Loucy (cell line): ENCODE measurements at regions not wholly inside any gene's neighbourhood (a gene's known extent, or its start where the extent isn't known, plus 50 kb on each side); places are given as distances from the start of the nearest gene placed in this dataset.
A peak's percentile ranks its signal among the peaks of the same experiment; 100 is the strongest.

Experiments used
- H2AFZ ChIP-seq: fragments of 200-600 bp; sonication (generic); 2 replicates; pipeline ENCODE4 v1.6.0; 2016; ENCODE audit warnings: antibody characterized with exemption, mild to moderate bottlenecking, low read length, moderate library complexity
- H3F3A ChIP-seq: fragments of 200-600 bp; 2 replicates; pipeline ENCODE4 v1.6.0; 2016; ENCODE audit warnings: antibody characterized with exemption, low read depth, mild to moderate bottlenecking
- H3K27me3 ChIP-seq: fragments of 200-600 bp; sonication (generic); 2 replicates; pipeline ENCODE4 v1.6.1; 2014; ENCODE audit warnings: low read length, mild to moderate bottlenecking; ENCODE audit not compliant: insufficient read depth, poor library complexity, severe bottlenecking
- H3K36me3 ChIP-seq: fragments of 200-600 bp; sonication (generic); 2 replicates; pipeline ENCODE4 v1.6.1; 2016; ENCODE audit warnings: low read length; ENCODE audit not compliant: insufficient read depth
- H3K4me1 ChIP-seq: fragments of 200-600 bp; sonication (generic); 2 replicates; pipeline ENCODE4 v1.5.1; 2014; ENCODE audit warnings: low read length, mild to moderate bottlenecking; ENCODE audit not compliant: insufficient read depth, poor library complexity, severe bottlenecking
- H3K4me2 ChIP-seq: fragments of 200-600 bp; sonication (generic); 2 replicates; pipeline ENCODE4 v1.6.0; 2014; ENCODE audit warnings: antibody characterized with exemption, low read length, low read depth, mild to moderate bottlenecking; ENCODE audit not compliant: poor library complexity, severe bottlenecking
- H3K4me3 ChIP-seq: fragments of 200-600 bp; sonication (generic); 2 replicates; pipeline ENCODE4 v1.5.1; 2014; ENCODE audit warnings: low read length, mild to moderate bottlenecking, mixed read lengths; ENCODE audit not compliant: poor library complexity, severe bottlenecking
- H3K79me2 ChIP-seq: fragments of 200-600 bp; sonication (generic); 2 replicates; pipeline ENCODE4 v1.6.1; 2014; ENCODE audit warnings: low read length; ENCODE audit not compliant: insufficient read depth
- H3K9ac ChIP-seq: fragments of 200-600 bp; sonication (generic); 2 replicates; pipeline ENCODE4 v1.6.0; 2014; ENCODE audit warnings: mild to moderate bottlenecking, low read depth, low read length, moderate library complexity; ENCODE audit not compliant: poor library complexity, severe bottlenecking
- H3K9me2 ChIP-seq: fragments of 200-600 bp; sonication (generic); replicated peaks from 2 replicates; pipeline ENCODE4 v1.6.1; 2016; ENCODE audit warnings: low read depth, low read length, mixed read lengths
- H3K9me3 ChIP-seq: fragments of 200-600 bp; sonication (generic); 2 replicates; pipeline ENCODE4 v1.6.1; 2014; ENCODE audit warnings: mild to moderate bottlenecking, antibody characterized with exemption, low read length, low read depth; ENCODE audit not compliant: insufficient read depth
- H4K20me1 ChIP-seq: fragments of 200-600 bp; sonication (generic); 2 replicates; pipeline ENCODE4 v1.6.0; 2014; ENCODE audit warnings: antibody characterized with exemption, low read length, mild to moderate bottlenecking; ENCODE audit not compliant: insufficient read depth, poor library complexity, severe bottlenecking
- EZH2phosphoT487 ChIP-seq: fragments of 200-600 bp; IDR thresholded peaks from 2 replicates; pipeline ENCODE4 v1.6.1; 2018; ENCODE audit warnings: antibody characterized with exemption, mild to moderate bottlenecking, moderate library complexity, borderline replicate concordance
- TF ChIP-seq, protein P1 (sequence below): fragments of 200-600 bp; sonication (generic); conservative IDR thresholded peaks from 2 replicates; pipeline ENCODE4 v1.5.1; 2014; ENCODE audit warnings: mild to moderate bottlenecking, antibody characterized with exemption, low read length

DNA sequence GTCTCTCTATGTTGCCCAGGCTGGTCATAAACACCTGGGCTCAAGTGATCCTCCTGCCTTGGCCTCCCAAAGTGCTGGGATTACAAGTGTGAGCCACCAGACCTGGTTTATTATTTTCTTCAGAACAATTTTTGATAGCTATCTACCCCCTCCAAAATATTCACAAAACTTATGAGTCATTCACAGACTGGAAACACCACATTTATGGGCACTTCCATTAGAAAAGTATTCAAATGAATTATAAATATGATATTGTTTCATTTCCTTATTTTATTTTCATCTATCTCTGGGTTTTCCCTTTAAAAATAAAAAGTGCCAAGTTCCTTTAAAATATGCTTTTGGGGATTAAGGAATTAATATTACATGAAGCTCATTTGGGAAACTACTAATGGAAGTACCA, 58.8 kb upstream of the MSTN start:
- no peaks in the 10 kb centered on the region for H3K9me2 ChIP-seq
- no peaks in the 10 kb centered on the region for H3F3A ChIP-seq
- H4K20me1 ChIP-seq = no peaks in the 10 kb centered on the region
- H3K79me2 ChIP-seq = no peaks in the 10 kb centered on the region
- no peaks in the 10 kb centered on the region for H3K36me3 ChIP-seq
- TF ChIP-seq EZH2phosphoT487 = no peak
- TF ChIP-seq, protein P1, sequence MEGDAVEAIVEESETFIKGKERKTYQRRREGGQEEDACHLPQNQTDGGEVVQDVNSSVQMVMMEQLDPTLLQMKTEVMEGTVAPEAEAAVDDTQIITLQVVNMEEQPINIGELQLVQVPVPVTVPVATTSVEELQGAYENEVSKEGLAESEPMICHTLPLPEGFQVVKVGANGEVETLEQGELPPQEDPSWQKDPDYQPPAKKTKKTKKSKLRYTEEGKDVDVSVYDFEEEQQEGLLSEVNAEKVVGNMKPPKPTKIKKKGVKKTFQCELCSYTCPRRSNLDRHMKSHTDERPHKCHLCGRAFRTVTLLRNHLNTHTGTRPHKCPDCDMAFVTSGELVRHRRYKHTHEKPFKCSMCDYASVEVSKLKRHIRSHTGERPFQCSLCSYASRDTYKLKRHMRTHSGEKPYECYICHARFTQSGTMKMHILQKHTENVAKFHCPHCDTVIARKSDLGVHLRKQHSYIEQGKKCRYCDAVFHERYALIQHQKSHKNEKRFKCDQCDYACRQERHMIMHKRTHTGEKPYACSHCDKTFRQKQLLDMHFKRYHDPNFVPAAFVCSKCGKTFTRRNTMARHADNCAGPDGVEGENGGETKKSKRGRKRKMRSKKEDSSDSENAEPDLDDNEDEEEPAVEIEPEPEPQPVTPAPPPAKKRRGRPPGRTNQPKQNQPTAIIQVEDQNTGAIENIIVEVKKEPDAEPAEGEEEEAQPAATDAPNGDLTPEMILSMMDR = no peak
- H2AFZ ChIP-seq = peak overlapping the region; percentile 77; the same call in 1 of the 2 replicates
- no peaks in the 10 kb centered on the region for H3K27me3 ChIP-seq
- no peak overlapping the region for H3K9ac ChIP-seq
- H3K4me3 ChIP-seq = no peak overlapping the region
- no peaks in the 10 kb centered on the region for H3K4me1 ChIP-seq
- H3K4me2 ChIP-seq = no peak overlapping the region
- H3K9me3 ChIP-seq = no peaks in the 10 kb centered on the region

- no peak overlapping the region for H3K4me3 ChIP-seq
These were observed 57.5 kb upstream of the MSTN start for GRCh38 chr2:190119923-190120590.

DNA sequence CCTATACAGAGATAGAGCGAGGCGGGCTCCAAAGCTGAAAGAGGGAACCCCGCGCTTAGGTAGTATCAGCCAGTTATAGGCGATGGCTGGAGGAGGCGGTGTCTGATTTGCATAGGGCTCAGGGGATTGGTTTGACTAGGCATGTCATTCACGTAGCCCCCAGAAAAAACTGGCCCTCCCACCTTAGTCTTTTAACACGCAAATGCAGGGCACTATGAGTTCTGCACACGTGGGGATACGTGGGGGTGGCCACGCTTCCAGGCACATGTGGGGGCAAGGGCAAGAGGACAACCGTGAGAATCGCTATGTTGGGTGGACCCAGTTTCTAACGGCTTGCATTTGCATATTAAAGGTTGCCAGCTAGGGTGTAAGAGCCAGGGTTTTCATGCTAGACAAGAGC, 56.7 kb upstream of the MSTN start:
- Histone ChIP-seq H3K27me3 (no peaks in the 10 kb centered on the region), H3K4me2 (no peak overlapping the region), H3K79me2 (no peaks in the 10 kb centered on the region), H3K36me3 (no peaks in the 10 kb centered on the region), H3K9me3 (no peaks in the 10 kb centered on the region), H3F3A (no peaks in the 10 kb centered on the region), H3K9ac (no peak overlapping the region), H3K4me1 (no peaks in the 10 kb centered on the region), H4K20me1 (no peaks in the 10 kb centered on the region), H3K4me3 (no peak overlapping the region), H2AFZ (no peak overlapping the region), H3K9me2 (no peaks in the 10 kb centered on the region)
- TF ChIP-seq, protein P1 = no peak
- TF ChIP-seq EZH2phosphoT487 = no peak

More at GRCh38 chr2:190119923-190120590, 57.5 kb upstream of the MSTN start:
- TF ChIP-seq EZH2phosphoT487 = no peak
- TF ChIP-seq, protein P1 = no peak
- no peak overlapping the region for H3K9ac ChIP-seq
- no peaks in the 10 kb centered on the region for H3K9me2 ChIP-seq
- H3K79me2 ChIP-seq = no peaks in the 10 kb centered on the region
- no peaks in the 10 kb centered on the region for H3K4me1 ChIP-seq
- no peaks in the 10 kb centered on the region for H3F3A ChIP-seq
- H4K20me1 ChIP-seq = no peaks in the 10 kb centered on the region
- H3K4me2 ChIP-seq = no peak overlapping the region
- no peak overlapping the region for H2AFZ ChIP-seq
- no peaks in the 10 kb centered on the region for H3K36me3 ChIP-seq
- H3K27me3 ChIP-seq = no peaks in the 10 kb centered on the region
- no peaks in the 10 kb centered on the region for H3K9me3 ChIP-seq
